H9 (cell line): ENCODE measurements at regions not wholly inside any gene's neighbourhood (a gene's known extent, or its start where the extent isn't known, plus 50 kb on each side); places are given as distances from the start of the nearest gene placed in this dataset.

Experiments used
- DNase-seq: peaks from one replicate; pipeline ENCODE4 v3.0.0-alpha.2; 2017
- H2AFZ ChIP-seq: one replicate; pipeline ENCODE4 v1.6.1; 2013; ENCODE audit warnings: mild to moderate bottlenecking, low read length, control low read depth, moderate library complexity
- H2AK5ac ChIP-seq: 2 replicates; pipeline ENCODE4 v1.6.1; 2013; ENCODE audit warnings: low read length, control low read depth, mixed read lengths; ENCODE audit not compliant: insufficient read length
- H2BK120ac ChIP-seq: one replicate; pipeline ENCODE4 v1.6.1; 2013; ENCODE audit warnings: low read depth, mild to moderate bottlenecking, low read length, control low read depth, inconsistent platforms; ENCODE audit not compliant: poor library complexity, severe bottlenecking
- H2BK12ac ChIP-seq: 2 replicates; pipeline ENCODE4 v1.6.1; 2013; ENCODE audit warnings: low read length, control low read depth, mixed read lengths, low read depth; ENCODE audit not compliant: insufficient read length
- H2BK15ac ChIP-seq: 2 replicates; pipeline ENCODE4 v1.6.1; 2013; ENCODE audit warnings: low read depth, low read length, control low read depth
- H2BK20ac ChIP-seq: one replicate; pipeline ENCODE4 v1.6.1; 2013; ENCODE audit warnings: low read depth, mild to moderate bottlenecking, low read length, control low read depth, inconsistent platforms; ENCODE audit not compliant: poor library complexity, severe bottlenecking
- H2BK5ac ChIP-seq: 2 replicates; pipeline ENCODE4 v1.6.1; 2013; ENCODE audit warnings: low read length, control low read depth, mixed read lengths; ENCODE audit not compliant: insufficient read length
- H3K14ac ChIP-seq: 2 replicates; pipeline ENCODE4 v1.6.1; 2013; ENCODE audit warnings: low read length, control low read depth; ENCODE audit not compliant: insufficient read depth
- H3K18ac ChIP-seq: 2 replicates; pipeline ENCODE4 v1.6.1; 2013; ENCODE audit warnings: low read depth, mild to moderate bottlenecking, mixed read lengths, low read length, control low read depth; ENCODE audit not compliant: insufficient read length
- H3K23ac ChIP-seq: 2 replicates; pipeline ENCODE4 v1.6.1; 2013; ENCODE audit warnings: low read length, control low read depth, mixed read lengths, low read depth; ENCODE audit not compliant: insufficient read length
- H3K23me2 ChIP-seq: 2 replicates; pipeline ENCODE4 v1.6.1; 2013; ENCODE audit warnings: low read depth, mild to moderate bottlenecking, mixed read lengths, low read length, control low read depth; ENCODE audit not compliant: insufficient read length, poor library complexity, severe bottlenecking
- H3K27ac ChIP-seq: 2 replicates; pipeline ENCODE4 v1.5.1; 2013; ENCODE audit warnings: low read length, control low read depth, mixed read lengths, low read depth; ENCODE audit not compliant: insufficient read length
- H3K27me3 ChIP-seq: 2 replicates; pipeline ENCODE4 v1.6.1; 2013; ENCODE audit warnings: low read length, control low read depth, inconsistent platforms; ENCODE audit not compliant: insufficient read depth
- H3K4ac ChIP-seq: 2 replicates; pipeline ENCODE4 v1.6.1; 2013; ENCODE audit warnings: low read depth, mild to moderate bottlenecking, control low read depth, inconsistent platforms, low read length, moderate library complexity
- H3K4me1 ChIP-seq: 2 replicates; pipeline ENCODE4 v1.6.1; 2013; ENCODE audit warnings: low read length, control low read depth, inconsistent platforms; ENCODE audit not compliant: insufficient read depth
- H3K4me2 ChIP-seq: 2 replicates; pipeline ENCODE4 v1.6.1; 2013; ENCODE audit warnings: low read length, control low read depth, mixed read lengths; ENCODE audit not compliant: insufficient read length, insufficient read depth
- H3K56ac ChIP-seq: 2 replicates; pipeline ENCODE4 v1.6.1; 2013; ENCODE audit warnings: low read depth, mild to moderate bottlenecking, mixed read lengths, low read length, control low read depth; ENCODE audit not compliant: insufficient read length
- H3K79me1 ChIP-seq: 2 replicates; pipeline ENCODE4 v1.6.1; 2013; ENCODE audit warnings: low read depth, mild to moderate bottlenecking, moderate library complexity, low read length, control low read depth, inconsistent platforms; ENCODE audit not compliant: insufficient read depth, poor library complexity, severe bottlenecking
- H3K79me2 ChIP-seq: 2 replicates; pipeline ENCODE4 v1.6.1; 2013; ENCODE audit warnings: low read length, control low read depth, inconsistent platforms; ENCODE audit not compliant: insufficient read depth
- H3K9ac ChIP-seq: 2 replicates; pipeline ENCODE4 v1.6.1; 2013; ENCODE audit warnings: low read length, control low read depth, mixed read lengths; ENCODE audit not compliant: insufficient read length; ENCODE audit errors: extremely low read depth
- H3K9me3 ChIP-seq: one replicate; pipeline ENCODE4 v1.6.1; 2013; ENCODE audit warnings: low read depth, low read length, inconsistent platforms; ENCODE audit not compliant: control insufficient read depth
- H3T11ph ChIP-seq: one replicate; pipeline ENCODE4 v1.6.1; 2013; ENCODE audit warnings: mild to moderate bottlenecking, low read length, control low read depth, inconsistent platforms
- H4K20me1 ChIP-seq: one replicate; pipeline ENCODE4 v1.6.1; 2013; ENCODE audit not compliant: control insufficient read depth, insufficient read length, insufficient read depth
- H4K5ac ChIP-seq: 2 replicates; pipeline ENCODE4 v1.6.1; 2013; ENCODE audit warnings: low read depth, mild to moderate bottlenecking, mixed read lengths, low read length, control low read depth; ENCODE audit not compliant: insufficient read length
- H4K8ac ChIP-seq: replicated peaks from 2 replicates; pipeline ENCODE4 v1.6.1; 2013; ENCODE audit warnings: low read length, control low read depth, mixed read lengths, low read depth; ENCODE audit not compliant: insufficient read length
- H4K91ac ChIP-seq: 2 replicates; pipeline ENCODE4 v1.6.1; 2013; ENCODE audit warnings: low read depth, mild to moderate bottlenecking, moderate library complexity, mixed read lengths, low read length, control low read depth; ENCODE audit not compliant: insufficient read length
- H3K27ac Mint-ChIP-seq, 3 experiments: 2 replicates in 2 of 3; 3 replicates in 1 of 3; pipeline ENCODE4 v1.8.0; 2020 to 2021; ENCODE audit warnings: mixed read lengths in 3 of 3, mild to moderate bottlenecking in 1 of 3, moderate library complexity in 1 of 3
- H3K27me3 Mint-ChIP-seq: 2 replicates; pipeline ENCODE4 v1.8.0; 2021; ENCODE audit warnings: low read depth, mild to moderate bottlenecking, moderate library complexity, mixed read lengths
- H3K36me3 Mint-ChIP-seq, 3 experiments: 2 replicates in 2 of 3; 3 replicates in 1 of 3; pipeline ENCODE4 v1.8.0; 2020 to 2021; ENCODE audit warnings: low read depth in 3 of 3, mixed read lengths in 3 of 3; ENCODE audit not compliant: insufficient read depth in 1 of 3
- H3K4me1 Mint-ChIP-seq, 2 experiments: 2 replicates each; pipeline ENCODE4 v1.8.0; 2020; ENCODE audit warnings: mixed read lengths in 2 of 2
- H3K4me3 Mint-ChIP-seq, 2 experiments: 2 replicates in 1 of 2; 3 replicates in 1 of 2; pipeline ENCODE4 v1.8.0; 2020 to 2021; ENCODE audit warnings: mild to moderate bottlenecking in 2 of 2, mixed read lengths in 2 of 2, moderate library complexity in 1 of 2
- H3K9me3 Mint-ChIP-seq, 2 experiments: 2 replicates in 1 of 2; 3 replicates in 1 of 2; pipeline ENCODE4 v1.8.0; 2020; ENCODE audit warnings: mild to moderate bottlenecking in 2 of 2, mixed read lengths in 2 of 2, moderate library complexity in 1 of 2
- WGBS: extraction: QIAGEN DNeasy Blood & Tissue Kit; methylation state at CpG from one replicate; pipeline ENCODE4 v1.1.7; 2013; ENCODE audit warnings: missing lambda C conversion rate, low lambda C conversion rate, mixed read lengths; ENCODE audit not compliant: insufficient read length; ENCODE audit errors: extremely low coverage; 5-methylcytosine and 5-hydroxymethylcytosine counted together
- TF ChIP-seq, protein P1 (sequence below): fragments of 200-600 bp; sonication (generic); conservative IDR thresholded peaks from 3 replicates; pipeline ENCODE4 v1.8.0; 2021; ENCODE audit warnings: antibody characterized with exemption, mild to moderate bottlenecking

DNA sequence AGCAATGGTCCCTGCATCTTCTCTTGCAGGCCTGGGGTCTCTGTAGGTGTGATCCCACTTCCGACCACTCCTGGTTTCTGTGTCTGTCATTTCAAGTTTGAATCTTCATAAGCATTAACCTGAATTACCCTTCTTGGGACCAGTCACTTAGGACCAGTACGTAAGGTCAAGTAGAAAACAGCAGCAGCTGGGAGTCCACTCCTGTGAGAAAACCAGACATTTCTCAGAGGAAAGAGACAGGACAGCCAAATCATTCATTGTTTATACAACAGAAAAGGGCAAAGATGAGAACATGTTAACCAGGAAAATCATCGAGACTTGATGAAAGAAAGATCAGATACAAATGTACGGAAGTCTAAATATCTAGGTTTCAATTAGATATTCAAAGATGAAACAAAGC, 163.0 kb downstream of the MREG start:
- no peaks in the 10 kb centered on the region; the same call in 1 of the 2 replicates for H3K27me3 Mint-ChIP-seq
- no peak for DNase-seq
- Histone ChIP-seq H2BK20ac (no peak overlapping the region), H3K4me2 (no peak overlapping the region), H3K23ac (no peak overlapping the region), H2BK5ac (no peak overlapping the region), H2AK5ac (no peak overlapping the region), H4K20me1 (no peaks in the 10 kb centered on the region), H3K4ac (no peak overlapping the region), H3K23me2 (no peaks in the 10 kb centered on the region), H2BK12ac (no peak overlapping the region), H3K56ac (no peak overlapping the region), H2BK15ac (no peak overlapping the region), H3K18ac (no peak overlapping the region), H4K8ac (no peak overlapping the region), H3T11ph (no peak overlapping the region), H2AFZ (no peak overlapping the region), H3K4me1 (no peaks in the 10 kb centered on the region), H3K79me1 (no peaks in the 10 kb centered on the region), H3K79me2 (no peaks in the 10 kb centered on the region), H3K9me3 (no peaks in the 10 kb centered on the region), H4K5ac (no peak overlapping the region), H2BK120ac (no peak overlapping the region), H4K91ac (no peak overlapping the region), H3K9ac (no peak overlapping the region), H3K14ac (no peak overlapping the region), H3K27me3 (no peaks in the 10 kb centered on the region), H3K27ac (no peak overlapping the region)
- H3K4me3 Mint-ChIP-seq = no peak overlapping the region
- WGBS = no CpG with 5 or more reads among the region's 4 CpGs
- TF ChIP-seq, protein P1, sequence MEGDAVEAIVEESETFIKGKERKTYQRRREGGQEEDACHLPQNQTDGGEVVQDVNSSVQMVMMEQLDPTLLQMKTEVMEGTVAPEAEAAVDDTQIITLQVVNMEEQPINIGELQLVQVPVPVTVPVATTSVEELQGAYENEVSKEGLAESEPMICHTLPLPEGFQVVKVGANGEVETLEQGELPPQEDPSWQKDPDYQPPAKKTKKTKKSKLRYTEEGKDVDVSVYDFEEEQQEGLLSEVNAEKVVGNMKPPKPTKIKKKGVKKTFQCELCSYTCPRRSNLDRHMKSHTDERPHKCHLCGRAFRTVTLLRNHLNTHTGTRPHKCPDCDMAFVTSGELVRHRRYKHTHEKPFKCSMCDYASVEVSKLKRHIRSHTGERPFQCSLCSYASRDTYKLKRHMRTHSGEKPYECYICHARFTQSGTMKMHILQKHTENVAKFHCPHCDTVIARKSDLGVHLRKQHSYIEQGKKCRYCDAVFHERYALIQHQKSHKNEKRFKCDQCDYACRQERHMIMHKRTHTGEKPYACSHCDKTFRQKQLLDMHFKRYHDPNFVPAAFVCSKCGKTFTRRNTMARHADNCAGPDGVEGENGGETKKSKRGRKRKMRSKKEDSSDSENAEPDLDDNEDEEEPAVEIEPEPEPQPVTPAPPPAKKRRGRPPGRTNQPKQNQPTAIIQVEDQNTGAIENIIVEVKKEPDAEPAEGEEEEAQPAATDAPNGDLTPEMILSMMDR = no peak
- peaks cover 12 to 16% of the 10 kb centered on the region in 2 experiments for H3K9me3 Mint-ChIP-seq
- peaks cover 9 to 16% of the 10 kb centered on the region in 2 experiments; a peak in 3 of 4 replicates for H3K4me1 Mint-ChIP-seq
- H3K36me3 Mint-ChIP-seq = peaks cover 5 to 12% (median 7%) of the 10 kb centered on the region in 3 experiments; a peak in 5 of 7 replicates
- no peak overlapping the region for H3K27ac Mint-ChIP-seq
